NCI-H1092 treated with DMSO at 0.1 percent for 48 hours (cell line): ENCODE measurements at regions not wholly inside any gene's neighbourhood (a gene's known extent, or its start where the extent isn't known, plus 50 kb on each side); places are given as distances from the start of the nearest gene placed in this dataset.

ENCODE experiments used
- DNase-seq: peaks from one replicate; lab custom pipeline; 2025; lab: John Stamatoyannopoulos, UW

GRCh38 chr2:104537116-104537515, 316.8 kb upstream of the POU3F3 start:
- no peak for DNase-seq

GRCh38 chr2:104538077-104538476, 315.8 kb upstream of the POU3F3 start:
- no peak for DNase-seq

GRCh38 chr2:104539649-104540048, 314.3 kb upstream of the POU3F3 start:
- DNase-seq = no peak

- no peak for DNase-seq
These were observed 308.9 kb upstream of the POU3F3 start for GRCh38 chr2:104545055-104545454.

- DNase-seq = no peak
These were observed 307.4 kb upstream of the POU3F3 start for GRCh38 chr2:104546537-104546936.

GRCh38 chr2:104547221-104547620, 306.7 kb upstream of the POU3F3 start:
- no peak for DNase-seq

GRCh38 chr2:104561251-104561650, 292.7 kb upstream of the POU3F3 start:
- no peak for DNase-seq

GRCh38 chr2:104562537-104562936, 291.4 kb upstream of the POU3F3 start:
- no peak for DNase-seq

GRCh38 chr2:104563398-104563996, 290.4 kb upstream of the POU3F3 start:
- no peak for DNase-seq

- no peak for DNase-seq
These were observed 285.7 kb upstream of the POU3F3 start for GRCh38 chr2:104568247-104568646.

- DNase-seq = no peak
These were observed 283.7 kb upstream of the POU3F3 start for GRCh38 chr2:104570259-104570658.

GRCh38 chr2:104572834-104573233, 281.1 kb upstream of the POU3F3 start:
- DNase-seq = no peak

- no peak for DNase-seq
These were observed 279.5 kb upstream of the POU3F3 start for GRCh38 chr2:104574367-104574766.

GRCh38 chr2:104577143-104577542, 276.8 kb upstream of the POU3F3 start:
- DNase-seq = no peak

- no peak for DNase-seq
These were observed 271.4 kb upstream of the POU3F3 start for GRCh38 chr2:104582471-104582870.

- DNase-seq = no peak
These were observed 270.1 kb upstream of the POU3F3 start for GRCh38 chr2:104583811-104584210.

- DNase-seq = no peak
These were observed 269.5 kb upstream of the POU3F3 start for GRCh38 chr2:104584393-104584792.

- no peak for DNase-seq
These were observed 258.3 kb upstream of the POU3F3 start for GRCh38 chr2:104595576-104595975.

GRCh38 chr2:104597942-104598341, 256.0 kb upstream of the POU3F3 start:
- DNase-seq = no peak

GRCh38 chr2:104598636-104599035, 255.3 kb upstream of the POU3F3 start:
- DNase-seq = no peak

GRCh38 chr2:104599787-104600510, 254.0 kb upstream of the POU3F3 start:
- no peak for DNase-seq

GRCh38 chr2:104606056-104606455, 247.9 kb upstream of the POU3F3 start:
- DNase-seq = no peak

GRCh38 chr2:104616856-104617255, 237.1 kb upstream of the POU3F3 start:
- no peak for DNase-seq

GRCh38 chr2:104620801-104621200, 233.1 kb upstream of the POU3F3 start:
- DNase-seq = no peak
